Muscle layer of colon (tissue), 2 donors: ENCODE measurements at regions not wholly inside any gene's neighbourhood (a gene's known extent, or its start where the extent isn't known, plus 50 kb on each side); places are given as distances from the start of the nearest gene placed in this dataset.
"Not testable (repeated sequence)": the region's sequence is repeated elsewhere in the genome, so short reads cannot be mapped to it uniquely, and the experiment has no call there.

Experiments
- H3K27ac ChIP-seq: one replicate; pipeline ENCODE4 v1.7.0; 2013; ENCODE audit warnings: low read depth, mild to moderate bottlenecking, low read length, moderate library complexity
- H3K27me3 ChIP-seq, 2 donors: one replicate each; pipeline ENCODE4 v1.7.0; 2013; ENCODE audit warnings: low read length in 2 of 2, mild to moderate bottlenecking in 2 of 2; ENCODE audit not compliant: insufficient read depth in 2 of 2, control insufficient read depth in 1 of 2
- H3K36me3 ChIP-seq: one replicate; pipeline ENCODE4 v1.7.0; 2013; ENCODE audit warnings: mild to moderate bottlenecking, low read length; ENCODE audit not compliant: insufficient read depth
- H3K4me1 ChIP-seq: one replicate; pipeline ENCODE4 v1.7.0; 2013; ENCODE audit warnings: mild to moderate bottlenecking, low read length; ENCODE audit not compliant: insufficient read depth
- H3K4me3 ChIP-seq, 2 donors: one replicate each; pipeline ENCODE4 v1.7.0; 2013; ENCODE audit warnings: low read length in 2 of 2, low read depth in 1 of 2, mild to moderate bottlenecking in 1 of 2, moderate library complexity in 1 of 2
- H3K9ac ChIP-seq: one replicate; pipeline ENCODE4 v1.7.0; 2013; ENCODE audit warnings: low read length
- H3K9me3 ChIP-seq: one replicate; pipeline ENCODE4 v1.7.0; 2013; ENCODE audit warnings: mild to moderate bottlenecking, low read length
- donor health status: abdominal sarcoma.
- donor health status: Adenocarcinoma of cecum.

DNA sequence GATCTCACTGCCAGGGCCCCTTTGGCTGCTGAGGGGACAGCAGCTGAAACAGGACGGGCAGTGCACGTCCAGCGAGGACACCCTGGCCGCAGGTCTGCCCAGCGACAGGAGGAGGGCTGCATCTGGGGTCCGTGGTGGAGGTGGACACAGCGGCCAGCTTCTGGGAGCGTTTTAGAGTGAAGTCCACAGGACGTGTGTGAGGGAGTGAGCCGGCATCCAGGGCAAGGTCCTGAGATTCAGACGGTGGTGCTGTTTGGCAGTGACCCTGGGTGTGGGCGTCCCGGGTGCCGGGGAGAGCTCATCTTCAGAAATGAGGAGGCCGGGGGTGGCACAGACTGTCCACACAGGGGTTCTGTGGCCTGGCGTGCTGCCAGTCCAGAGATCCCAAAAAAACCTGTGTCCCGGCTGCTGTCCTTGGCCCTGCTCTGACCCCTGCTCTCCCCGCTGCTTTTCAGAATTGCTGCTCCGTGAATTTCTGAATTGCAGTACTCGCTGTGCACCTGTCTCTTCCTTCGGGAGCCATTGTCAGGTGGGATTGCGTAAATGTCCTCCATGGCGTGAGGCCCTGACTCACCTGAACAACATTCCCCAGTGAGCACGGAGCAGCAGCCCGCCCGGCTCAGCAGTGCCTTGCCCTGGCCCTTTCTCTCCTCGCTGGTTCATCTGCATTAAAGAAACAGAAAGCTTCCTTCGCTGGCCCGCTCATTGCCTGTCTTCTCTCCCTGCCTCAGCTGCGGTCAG is 183.5 kb upstream of the C14orf180 start:
- H3K27me3 ChIP-seq: no peaks in the 10 kb centered on the region
- no peaks in the 10 kb centered on the region for H3K36me3 ChIP-seq
- H3K4me1 ChIP-seq: no peaks in the 10 kb centered on the region
- H3K9ac ChIP-seq: no peak overlapping the region
- H3K9me3 ChIP-seq: no peaks in the 10 kb centered on the region
- H3K27ac ChIP-seq: no peak overlapping the region
- H3K4me3 ChIP-seq: no peak overlapping the region

- no peak overlapping the region for H3K9ac ChIP-seq
- no peaks in the 10 kb centered on the region for H3K4me1 ChIP-seq
- no peaks in the 10 kb centered on the region for H3K36me3 ChIP-seq
- H3K9me3 ChIP-seq: no peaks in the 10 kb centered on the region
- no peak overlapping the region for H3K4me3 ChIP-seq
- H3K27me3 ChIP-seq: no peaks in the 10 kb centered on the region
- no peak overlapping the region for H3K27ac ChIP-seq
These were observed 182.7 kb upstream of the C14orf180 start for GRCh38 chr14:104396682-104397470.

DNA sequence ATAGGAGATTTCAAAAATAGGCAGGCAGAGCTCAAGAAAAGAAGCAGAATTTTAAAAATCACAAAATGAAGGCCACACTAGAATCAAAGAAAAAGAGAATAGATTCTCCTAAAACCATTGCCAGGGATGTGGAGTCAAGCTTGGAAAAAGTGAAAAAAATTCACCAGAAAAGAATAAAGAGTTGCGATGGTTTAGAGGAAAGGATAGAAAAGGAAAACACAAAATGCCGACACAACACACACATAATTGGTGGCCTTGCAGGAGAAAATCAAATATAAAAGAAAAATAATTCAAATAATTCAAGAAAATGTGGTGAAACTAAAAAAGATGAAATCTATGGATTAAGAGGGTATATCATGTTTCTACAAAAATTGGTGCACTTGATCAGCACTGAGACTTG is 181.6 kb upstream of the C14orf180 start:
- Histone ChIP-seq H3K4me3 (no peak overlapping the region), H3K36me3 (no peaks in the 10 kb centered on the region), H3K9ac (no peak overlapping the region), H3K4me1 (no peaks in the 10 kb centered on the region), H3K27ac (no peak overlapping the region), H3K9me3 (no peaks in the 10 kb centered on the region), H3K27me3 (no peaks in the 10 kb centered on the region)

DNA sequence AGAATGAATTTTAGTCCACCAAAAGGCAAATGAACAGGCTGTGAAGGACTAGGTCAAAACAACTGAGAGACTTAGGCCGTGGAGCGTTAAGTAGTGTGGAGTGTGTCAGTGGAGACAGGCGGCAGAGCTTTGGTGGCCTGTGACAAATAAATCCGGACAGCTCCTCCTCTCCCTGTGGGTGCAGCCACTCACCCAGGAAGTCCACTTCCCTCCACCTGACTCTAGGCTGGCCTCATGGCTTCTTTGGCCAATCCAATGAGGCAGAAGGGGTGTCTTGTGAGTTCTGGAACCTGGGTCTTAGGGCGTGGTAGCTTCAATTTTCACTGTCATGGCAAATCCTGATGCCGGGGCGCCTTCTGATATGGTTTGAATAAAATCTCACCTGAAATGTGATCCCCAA is 180.9 kb upstream of the C14orf180 start:
- Histone ChIP-seq H3K4me1 (no peaks in the 10 kb centered on the region), H3K9me3 (no peaks in the 10 kb centered on the region), H3K9ac (no peak overlapping the region), H3K27ac (no peak overlapping the region), H3K27me3 (no peaks in the 10 kb centered on the region), H3K36me3 (no peaks in the 10 kb centered on the region), H3K4me3 (no peak overlapping the region)

DNA sequence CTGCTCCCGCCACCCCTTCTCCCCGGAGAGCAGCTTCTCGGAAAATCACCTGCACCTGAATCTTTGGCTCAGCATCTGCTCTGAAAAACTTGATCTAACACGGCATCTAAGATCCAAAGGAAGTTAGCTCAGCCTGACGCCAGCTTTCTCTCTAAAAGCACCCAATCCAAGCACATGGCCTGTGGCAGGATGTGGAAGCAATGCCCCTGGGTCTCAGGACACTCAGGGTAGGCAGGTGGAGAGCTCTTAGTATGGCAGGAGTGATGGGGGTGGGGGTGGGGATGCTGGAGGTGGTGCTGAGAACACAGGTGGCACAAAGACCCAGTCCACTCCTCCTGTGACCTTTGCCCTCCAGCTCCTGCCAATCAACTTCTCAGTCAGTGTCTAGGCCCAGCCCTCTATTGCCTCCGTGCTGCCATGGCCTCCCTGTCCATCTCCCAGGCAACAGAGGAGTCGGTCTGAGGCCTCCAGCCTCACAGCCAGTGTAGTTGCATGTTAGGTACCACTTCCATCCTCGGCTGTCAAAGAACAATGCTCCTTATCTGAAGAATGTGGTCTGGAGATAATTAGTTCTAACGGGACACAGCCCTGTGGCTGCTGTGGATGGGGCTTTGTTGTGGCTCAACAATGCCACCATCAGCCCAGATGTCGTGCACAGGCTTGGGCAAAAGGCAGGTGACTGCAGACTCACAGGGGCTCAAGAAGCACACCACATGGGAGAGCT is 180.0 kb upstream of the C14orf180 start:
- Histone ChIP-seq H3K27ac (no peak overlapping the region), H3K4me3 (no peak overlapping the region), H3K36me3 (no peaks in the 10 kb centered on the region), H3K9me3 (no peaks in the 10 kb centered on the region), H3K27me3 (no peaks in the 10 kb centered on the region), H3K9ac (no peak overlapping the region), H3K4me1 (no peaks in the 10 kb centered on the region)

- Histone ChIP-seq H3K4me3 (no peak overlapping the region), H3K9me3 (no peaks in the 10 kb centered on the region), H3K4me1 (no peaks in the 10 kb centered on the region), H3K27ac (no peak overlapping the region), H3K9ac (no peak overlapping the region), H3K36me3 (no peaks in the 10 kb centered on the region), H3K27me3 (no peaks in the 10 kb centered on the region)
These were observed 179.2 kb upstream of the C14orf180 start for GRCh38 chr14:104400355-104400754.

DNA sequence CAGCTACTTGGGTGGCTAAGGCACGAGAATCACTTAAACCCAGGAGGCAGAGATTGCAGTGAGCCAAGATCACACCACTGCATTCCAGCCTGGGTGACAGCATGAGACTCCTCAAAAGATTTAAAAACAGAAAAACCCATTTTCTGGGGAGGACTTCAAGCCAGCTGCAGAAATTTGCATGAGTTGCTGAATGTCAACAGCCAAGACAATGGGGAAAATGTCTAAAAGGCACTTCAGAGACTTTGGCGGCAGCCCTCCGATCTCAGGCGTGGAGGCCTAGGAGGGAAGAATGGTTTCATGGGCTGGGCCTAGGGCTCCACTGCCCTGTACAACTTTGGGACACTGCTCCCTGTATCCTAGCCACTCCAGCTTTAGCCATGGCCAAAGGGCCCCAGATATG is 177.8 kb upstream of the C14orf180 start:
- Histone ChIP-seq H3K9me3 (no peaks in the 10 kb centered on the region), H3K9ac (no peak overlapping the region), H3K4me1 (no peaks in the 10 kb centered on the region), H3K36me3 (no peaks in the 10 kb centered on the region), H3K27me3 (no peaks in the 10 kb centered on the region), H3K4me3 (no peak overlapping the region), H3K27ac (no peak overlapping the region)

DNA sequence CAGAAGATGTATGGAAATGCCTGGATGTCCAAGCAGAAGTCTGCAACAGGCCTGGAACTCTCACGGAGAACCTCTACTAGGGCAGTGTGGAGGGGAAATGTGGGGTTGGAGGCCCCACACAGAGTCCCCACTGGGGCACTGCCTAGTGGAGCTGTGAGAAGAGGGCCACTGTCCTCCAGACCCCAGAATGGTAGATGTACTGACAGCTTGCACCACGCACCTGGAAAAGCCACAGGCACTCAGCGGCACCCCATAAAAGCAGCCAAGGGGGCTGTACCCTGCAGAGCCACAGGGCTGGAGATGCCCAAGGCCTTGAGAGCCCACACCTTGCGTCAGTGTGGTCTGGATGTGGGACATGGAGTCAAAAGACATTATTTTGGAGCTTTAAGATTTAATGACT is 177.3 kb upstream of the C14orf180 start:
- H3K27me3 ChIP-seq, H3K36me3 ChIP-seq, H3K4me3 ChIP-seq, H3K27ac ChIP-seq, H3K9me3 ChIP-seq, H3K9ac ChIP-seq, H3K4me1 ChIP-seq: not testable (repeated sequence)

DNA sequence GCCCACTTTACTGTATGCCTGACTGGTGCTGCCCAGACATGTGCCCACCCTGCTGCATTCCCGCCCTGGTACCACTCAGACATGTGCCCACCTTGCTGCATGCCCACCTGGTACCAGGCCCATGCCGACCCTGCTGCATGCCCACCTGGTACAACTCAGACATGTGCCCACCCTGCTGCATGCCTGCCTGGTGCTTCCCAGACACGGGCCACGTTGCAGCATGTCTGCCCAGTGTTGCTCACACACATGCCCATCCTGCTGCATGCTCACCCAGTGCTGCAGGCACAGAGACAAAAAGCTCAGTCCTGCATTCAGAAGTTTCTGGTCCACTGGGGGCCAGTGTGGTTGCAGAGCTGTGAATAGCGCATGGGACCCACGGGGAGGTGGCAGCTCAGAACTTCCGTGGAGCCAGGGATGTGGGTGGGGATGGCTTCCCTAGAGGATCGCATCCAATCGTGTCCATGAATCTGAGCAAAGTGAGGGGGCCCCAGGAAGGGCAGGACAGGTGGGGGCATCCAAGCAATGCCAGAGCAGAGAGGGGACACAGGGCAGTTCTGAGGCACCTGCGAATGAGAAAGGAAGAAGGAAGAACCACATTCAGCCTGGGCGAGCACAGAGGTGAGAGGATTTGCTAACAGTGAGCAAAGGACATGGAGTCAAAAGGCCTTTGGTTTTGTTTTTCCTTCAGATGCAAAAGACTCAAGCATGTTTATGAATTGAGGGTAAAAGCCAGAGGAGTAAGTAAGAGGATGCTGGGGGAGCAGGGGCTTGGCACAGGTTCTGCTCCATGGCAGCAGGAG is 175.9 kb upstream of the C14orf180 start:
- no peak overlapping the region for H3K27ac ChIP-seq
- no peaks in the 10 kb centered on the region for H3K27me3 ChIP-seq
- H3K9me3 ChIP-seq: peaks cover 5% of the 10 kb centered on the region
- no peak overlapping the region for H3K4me3 ChIP-seq
- H3K4me1 ChIP-seq: no peaks in the 10 kb centered on the region
- no peak overlapping the region for H3K9ac ChIP-seq
- H3K36me3 ChIP-seq: no peaks in the 10 kb centered on the region

- Histone ChIP-seq H3K27me3 (no peaks in the 10 kb centered on the region), H3K27ac (no peak overlapping the region), H3K36me3 (no peaks in the 10 kb centered on the region), H3K9me3 (peaks cover 5% of the 10 kb centered on the region), H3K4me1 (no peaks in the 10 kb centered on the region), H3K4me3 (no peak overlapping the region), H3K9ac (no peak overlapping the region)
These were observed 174.6 kb upstream of the C14orf180 start for GRCh38 chr14:104404922-104405321.
